CD14-positive monocyte (primary cell): ENCODE measurements at regions not wholly inside any gene's neighbourhood (a gene's known extent, or its start where the extent isn't known, plus 50 kb on each side); places are given as distances from the start of the nearest gene placed in this dataset.

ENCODE experiments used
- DNase-seq, 3 donors: peaks; one replicate each; pipeline ENCODE4 v3.0.0-alpha.2; 2011 to 2022
- H2AFZ ChIP-seq: 2 replicates; pipeline ENCODE4 v1.6.0; 2012; ENCODE audit warnings: mild to moderate bottlenecking, low read depth, low read length, inconsistent platforms; ENCODE audit not compliant: insufficient read depth, poor library complexity, severe bottlenecking
- H3K27ac ChIP-seq, 2 donors: 1 replicate in 1 of 2; 2 replicates in 1 of 2; pipeline ENCODE4 v1.5.1; 2012 to 2013; ENCODE audit warnings: low read length in 2 of 2, control low read depth in 1 of 2, inconsistent platforms in 1 of 2, low read depth in 1 of 2, mild to moderate bottlenecking in 1 of 2
- H3K27me3 ChIP-seq, 2 donors: one replicate each; pipeline versions ENCODE4 v1.6.0 to v1.6.1; 2011 to 2013; ENCODE audit warnings: low read length in 2 of 2; ENCODE audit not compliant: control insufficient read depth in 2 of 2, insufficient read depth in 2 of 2
- H3K36me3 ChIP-seq, 2 donors: replicated peaks in 1 of 2; 1 replicate in 1 of 2; 2 replicates in 1 of 2; pipeline versions ENCODE4 v1.5.1 to v1.6.1; 2012 to 2013; ENCODE audit warnings: low read length in 2 of 2, control low read depth in 1 of 2, inconsistent platforms in 1 of 2, mild to moderate bottlenecking in 1 of 2; ENCODE audit not compliant: insufficient read depth in 2 of 2, control insufficient read depth in 1 of 2
- H3K4me1 ChIP-seq, 2 donors: 1 replicate in 1 of 2; 2 replicates in 1 of 2; pipeline versions ENCODE4 v1.5.1 to v1.6.1; 2012 to 2013; ENCODE audit warnings: low read length in 2 of 2, control low read depth in 1 of 2, inconsistent platforms in 1 of 2, mild to moderate bottlenecking in 1 of 2, moderate library complexity in 1 of 2; ENCODE audit not compliant: insufficient read depth in 2 of 2, control insufficient read depth in 1 of 2
- H3K4me2 ChIP-seq: replicated peaks from 2 replicates; pipeline ENCODE3; 2012; ENCODE audit warnings: low read length, moderate library complexity, mild to moderate bottlenecking; ENCODE audit not compliant: poor library complexity, severe bottlenecking; ENCODE audit errors: extremely low read depth
- H3K4me3 ChIP-seq, 3 experiments: fragments of 200-600 bp in 1 of 3; sonication (generic) in 1 of 3; replicated peaks in 1 of 3; 1 replicate in 2 of 3; 2 replicates in 1 of 3; pipeline ENCODE4 v1.5.1; 2011 to 2013; ENCODE audit warnings: low read length in 3 of 3, mild to moderate bottlenecking in 3 of 3, control low read depth in 2 of 3, low read depth in 2 of 3, inconsistent platforms in 1 of 3, moderate library complexity in 1 of 3
- H3K79me2 ChIP-seq: 2 replicates; pipeline ENCODE4 v1.6.0; 2012; ENCODE audit warnings: mild to moderate bottlenecking, control low read depth, inconsistent platforms, low read length, moderate library complexity; ENCODE audit not compliant: insufficient read depth
- H3K9ac ChIP-seq: 2 replicates; pipeline ENCODE4 v1.6.0; 2017; ENCODE audit warnings: low read length, mild to moderate bottlenecking; ENCODE audit not compliant: insufficient read depth, poor library complexity, severe bottlenecking
- H3K9me3 ChIP-seq, 2 donors: replicated peaks in 1 of 2; 1 replicate in 1 of 2; 2 replicates in 1 of 2; pipeline versions ENCODE4 v1.5.1 to v1.6.1; 2012 to 2013; ENCODE audit warnings: low read length in 2 of 2, control low read depth in 1 of 2; ENCODE audit not compliant: control insufficient read depth in 1 of 2, insufficient read depth in 1 of 2
- H4K20me1 ChIP-seq: 2 replicates; pipeline ENCODE4 v1.6.0; 2012; ENCODE audit warnings: mild to moderate bottlenecking, low read length, control low read depth, moderate library complexity; ENCODE audit not compliant: insufficient read depth
- H3K27ac Mint-ChIP-seq, 7 donors: one replicate each; pipeline ENCODE4 v1.8.0; 2020; ENCODE audit warnings: mild to moderate bottlenecking in 7 of 7, mixed read lengths in 7 of 7, moderate library complexity in 6 of 7, inconsistent platforms in 2 of 7
- H3K27me3 Mint-ChIP-seq, 3 donors: one replicate each; pipeline ENCODE4 v1.8.0; 2021 to 2022; ENCODE audit warnings: low read depth in 3 of 3, mild to moderate bottlenecking in 3 of 3, mixed read lengths in 3 of 3, moderate library complexity in 3 of 3, inconsistent platforms in 1 of 3
- H3K36me3 Mint-ChIP-seq, 2 donors: one replicate each; pipeline ENCODE4 v1.8.0; 2020; ENCODE audit warnings: mixed read lengths in 2 of 2, inconsistent platforms in 1 of 2, mild to moderate bottlenecking in 1 of 2
- H3K4me1 Mint-ChIP-seq: one replicate; pipeline ENCODE4 v1.8.0; 2020; ENCODE audit warnings: mild to moderate bottlenecking, mixed read lengths
- H3K4me3 Mint-ChIP-seq, 2 donors: one replicate each; pipeline ENCODE4 v1.8.0; 2020; ENCODE audit warnings: mild to moderate bottlenecking in 2 of 2, mixed read lengths in 2 of 2, moderate library complexity in 1 of 2
- H3K9me3 Mint-ChIP-seq, 7 donors: one replicate each; pipeline ENCODE4 v1.8.0; 2020 to 2022; ENCODE audit warnings: mixed read lengths in 7 of 7, mild to moderate bottlenecking in 6 of 7, moderate library complexity in 6 of 7, inconsistent platforms in 2 of 7
- WGBS: methylation state at CpG from one replicate; pipeline ENCODE4 v1.1.5; 2013; ENCODE audit warnings: missing lambda C conversion rate; ENCODE audit not compliant: insufficient coverage; 5-methylcytosine and 5-hydroxymethylcytosine counted together
- intact Hi-C, 2 donors: fragments of 100-400 bp; cut with micrococcal nuclease; formaldehyde crosslinking; loops; one replicate each; pipeline versions ENCODE4 v1.15.0 to v1.15.1; 2023
- TF ChIP-seq, protein P1 (sequence below): fragments of 200-600 bp; IDR thresholded peaks from one replicate; pipeline ENCODE4 v1.8.0; 2022; ENCODE audit warnings: antibody characterized with exemption, mild to moderate bottlenecking

DNA sequence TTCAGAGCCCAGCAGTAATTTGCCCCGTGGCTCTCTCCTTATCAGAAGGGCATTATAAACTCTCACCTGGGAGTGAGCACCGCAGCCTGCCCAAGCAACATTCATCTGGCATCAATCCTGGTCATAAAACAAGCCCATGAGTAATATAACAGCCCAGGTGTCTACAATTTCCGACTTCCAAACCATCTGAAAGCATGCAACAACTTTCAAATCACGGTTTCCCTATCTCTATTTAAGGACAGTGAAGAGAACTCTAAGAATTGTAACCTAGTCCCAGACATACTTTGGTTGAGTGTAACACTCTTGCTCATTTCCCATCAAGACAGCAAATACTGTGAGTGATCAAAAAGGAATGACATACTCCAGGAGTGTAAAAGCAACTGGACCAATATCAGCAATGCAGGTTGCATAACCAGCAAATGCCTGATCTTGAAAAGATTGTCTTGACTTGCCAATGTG, 487.4 kb upstream of the SOX9 start:
- Histone ChIP-seq H3K36me3 (no peaks in the 10 kb centered on the region), H3K9ac (no peak overlapping the region), H4K20me1 (no peaks in the 10 kb centered on the region), H3K27me3 (no peaks in the 10 kb centered on the region), H3K9me3 (no peaks in the 10 kb centered on the region), H2AFZ (no peak overlapping the region), H3K79me2 (no peaks in the 10 kb centered on the region), H3K4me2 (no peak overlapping the region), H3K4me3 (no peak overlapping the region), H3K27ac (no peak overlapping the region), H3K4me1 (no peaks in the 10 kb centered on the region)
- Mint-ChIP-seq H3K4me1 (no peaks in the 10 kb centered on the region), H3K4me3 (no peak overlapping the region), H3K36me3 (no peaks in the 10 kb centered on the region), H3K27me3 (no peaks in the 10 kb centered on the region), H3K9me3 (peaks cover 0 to 2% (median 1%) of the 10 kb centered on the region in 7 donors), H3K27ac (no peak overlapping the region)
- intact Hi-C loops, result no loop called here
- no peak for DNase-seq
- WGBS, result 64% methylated on average over 2 of the region's 4 CpGs
- TF ChIP-seq, protein P1, sequence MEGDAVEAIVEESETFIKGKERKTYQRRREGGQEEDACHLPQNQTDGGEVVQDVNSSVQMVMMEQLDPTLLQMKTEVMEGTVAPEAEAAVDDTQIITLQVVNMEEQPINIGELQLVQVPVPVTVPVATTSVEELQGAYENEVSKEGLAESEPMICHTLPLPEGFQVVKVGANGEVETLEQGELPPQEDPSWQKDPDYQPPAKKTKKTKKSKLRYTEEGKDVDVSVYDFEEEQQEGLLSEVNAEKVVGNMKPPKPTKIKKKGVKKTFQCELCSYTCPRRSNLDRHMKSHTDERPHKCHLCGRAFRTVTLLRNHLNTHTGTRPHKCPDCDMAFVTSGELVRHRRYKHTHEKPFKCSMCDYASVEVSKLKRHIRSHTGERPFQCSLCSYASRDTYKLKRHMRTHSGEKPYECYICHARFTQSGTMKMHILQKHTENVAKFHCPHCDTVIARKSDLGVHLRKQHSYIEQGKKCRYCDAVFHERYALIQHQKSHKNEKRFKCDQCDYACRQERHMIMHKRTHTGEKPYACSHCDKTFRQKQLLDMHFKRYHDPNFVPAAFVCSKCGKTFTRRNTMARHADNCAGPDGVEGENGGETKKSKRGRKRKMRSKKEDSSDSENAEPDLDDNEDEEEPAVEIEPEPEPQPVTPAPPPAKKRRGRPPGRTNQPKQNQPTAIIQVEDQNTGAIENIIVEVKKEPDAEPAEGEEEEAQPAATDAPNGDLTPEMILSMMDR, result no peak

DNA sequence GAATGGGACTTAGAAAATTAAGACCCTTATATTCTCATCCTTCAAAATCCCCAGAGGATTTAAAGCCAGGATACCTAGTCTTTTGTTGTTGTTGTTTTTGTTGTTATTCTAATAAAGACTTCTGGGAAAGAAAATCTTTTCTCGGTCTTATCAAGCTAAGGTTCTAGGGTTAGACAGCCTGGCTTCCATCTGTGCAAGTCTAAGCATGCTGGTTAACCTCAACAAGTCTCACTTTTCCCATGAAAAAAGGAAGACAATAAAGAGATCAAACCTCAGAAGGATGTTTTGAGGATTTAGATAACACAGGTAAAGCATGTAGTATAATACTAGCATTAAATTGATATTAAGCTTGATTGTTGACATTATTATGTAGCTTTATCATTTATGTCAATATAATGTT, 486.4 kb upstream of the SOX9 start:
- no CpG with 5 or more reads among the region's 1 CpG for WGBS
- Mint-ChIP-seq H3K9me3 (peaks cover 0 to 3% (median 2%) of the 10 kb centered on the region in 7 donors), H3K27me3 (no peaks in the 10 kb centered on the region), H3K27ac (no peak overlapping the region), H3K36me3 (no peaks in the 10 kb centered on the region), H3K4me1 (no peaks in the 10 kb centered on the region), H3K4me3 (no peak overlapping the region)
- intact Hi-C loops, result no loop called here
- H3K36me3 ChIP-seq, result no peaks in the 10 kb centered on the region
- H3K4me1 ChIP-seq, result no peaks in the 10 kb centered on the region
- DNase-seq, result no peak
- H3K27me3 ChIP-seq, result no peaks in the 10 kb centered on the region
- H3K9ac ChIP-seq, result no peak overlapping the region
- TF ChIP-seq, protein P1, result no peak
- no peak overlapping the region for H3K27ac ChIP-seq
- no peaks in the 10 kb centered on the region for H3K79me2 ChIP-seq
- no peak overlapping the region for H3K4me2 ChIP-seq
- H3K9me3 ChIP-seq, result no peaks in the 10 kb centered on the region
- no peak overlapping the region for H3K4me3 ChIP-seq
- no peak overlapping the region for H2AFZ ChIP-seq
- no peaks in the 10 kb centered on the region for H4K20me1 ChIP-seq
